ENCODE measurements at regions not wholly inside any gene's neighbourhood (a gene's known extent, or its start where the extent isn't known, plus 50 kb on each side); places are given as distances from the start of the nearest gene placed in this dataset.

DNA sequence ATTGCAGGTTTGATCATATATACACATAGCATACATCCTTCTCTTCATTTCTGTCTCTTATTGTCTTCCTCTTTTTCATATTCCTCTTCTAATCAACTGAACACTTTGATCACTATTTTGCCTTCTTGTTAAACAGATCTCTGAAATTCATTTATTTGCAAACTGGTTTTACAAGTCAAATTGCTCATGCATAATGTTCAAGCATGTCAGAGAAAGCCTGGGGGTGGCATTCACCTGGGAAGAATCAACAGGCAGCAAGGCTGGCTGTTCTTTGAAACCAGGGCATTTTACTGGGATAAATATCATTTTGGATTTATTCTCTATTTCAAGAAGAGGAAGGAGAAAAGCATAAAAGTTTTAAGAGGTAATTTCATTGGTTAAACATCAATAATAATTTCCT lies 66.9 kb upstream of the LRATD1 start:
- intact Hi-C loops (cut with micrococcal nuclease; ENCODE audit: unreplicated experiment) = no loop called here
- DNase-seq (ENCODE audit: low spot score) = no peak
- Histone ChIP-seq H3K9me2 (ENCODE audit: insufficient read depth, low read length) (no peaks in the 10 kb centered on the region), H3K9me3 (ENCODE audit: low read length) (no peaks in the 10 kb centered on the region), H3K4me3 (ENCODE audit: low read depth, low read length, poor library complexity, severe bottlenecking) (no peak overlapping the region), H3K79me2 (ENCODE audit: insufficient read depth, low read depth, low read length) (no peaks in the 10 kb centered on the region), H3K4me1 (ENCODE audit: insufficient read depth, low read length, poor library complexity, severe bottlenecking) (no peaks in the 10 kb centered on the region), H3K4me2 (ENCODE audit: low read length) (no peak overlapping the region), H2AFZ (ENCODE audit: low read length) (no peak overlapping the region), H3K27ac (ENCODE audit: low read depth, low read length, poor library complexity, severe bottlenecking) (no peak overlapping the region), H4K20me1 (ENCODE audit: insufficient read depth, low read length) (no peaks in the 10 kb centered on the region), H3K36me3 (ENCODE audit: insufficient read depth, low read length) (no peaks in the 10 kb centered on the region)
- no TSS peak for BruUV-seq (replicated peaks)
- no peak for TF ChIP-seq EZH2phosphoT487 (IDR thresholded peaks at IDR 0.05; ENCODE audit: borderline replicate concordance, low read depth, low read length)
- TF ChIP-seq, protein P1, sequence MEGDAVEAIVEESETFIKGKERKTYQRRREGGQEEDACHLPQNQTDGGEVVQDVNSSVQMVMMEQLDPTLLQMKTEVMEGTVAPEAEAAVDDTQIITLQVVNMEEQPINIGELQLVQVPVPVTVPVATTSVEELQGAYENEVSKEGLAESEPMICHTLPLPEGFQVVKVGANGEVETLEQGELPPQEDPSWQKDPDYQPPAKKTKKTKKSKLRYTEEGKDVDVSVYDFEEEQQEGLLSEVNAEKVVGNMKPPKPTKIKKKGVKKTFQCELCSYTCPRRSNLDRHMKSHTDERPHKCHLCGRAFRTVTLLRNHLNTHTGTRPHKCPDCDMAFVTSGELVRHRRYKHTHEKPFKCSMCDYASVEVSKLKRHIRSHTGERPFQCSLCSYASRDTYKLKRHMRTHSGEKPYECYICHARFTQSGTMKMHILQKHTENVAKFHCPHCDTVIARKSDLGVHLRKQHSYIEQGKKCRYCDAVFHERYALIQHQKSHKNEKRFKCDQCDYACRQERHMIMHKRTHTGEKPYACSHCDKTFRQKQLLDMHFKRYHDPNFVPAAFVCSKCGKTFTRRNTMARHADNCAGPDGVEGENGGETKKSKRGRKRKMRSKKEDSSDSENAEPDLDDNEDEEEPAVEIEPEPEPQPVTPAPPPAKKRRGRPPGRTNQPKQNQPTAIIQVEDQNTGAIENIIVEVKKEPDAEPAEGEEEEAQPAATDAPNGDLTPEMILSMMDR (conservative IDR thresholded peaks at IDR 0.05; ENCODE audit: low read length) = no peak
- ChIA-PET CTCF (ENCODE audit: unreplicated experiment) (no interaction called here), POLR2A (no interaction called here)

DNA sequence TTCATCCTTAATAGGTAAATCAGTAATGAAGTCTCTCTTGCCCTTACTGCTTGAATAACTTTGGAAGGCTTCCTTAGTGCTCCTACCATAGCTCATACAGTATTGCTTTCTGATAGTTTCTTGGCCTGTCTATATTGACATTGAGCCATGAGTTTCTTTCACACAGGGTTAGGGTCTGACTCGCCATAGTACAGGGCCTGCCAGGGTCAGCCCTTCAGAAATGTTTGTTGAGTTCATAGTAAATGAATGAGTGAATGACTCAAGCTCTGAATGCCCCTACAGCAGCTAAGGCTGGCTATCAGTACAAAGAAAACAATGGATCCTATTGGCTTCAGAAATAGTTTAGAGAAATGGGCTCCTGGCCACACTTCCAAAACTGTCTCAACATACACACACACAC lies 65.0 kb upstream of the LRATD1 start:
- CTCF ChIA-PET (ENCODE audit: unreplicated experiment) = interaction anchor here (0.6 kb wide), 1 partner anchor 9 kb away, joined by 3 read pairs; no protein-coding TSS in a partner anchor
- no peak for TF ChIP-seq EZH2phosphoT487 (IDR thresholded peaks at IDR 0.05; ENCODE audit: borderline replicate concordance, low read depth, low read length)
- TF ChIP-seq, protein P1 (conservative IDR thresholded peaks at IDR 0.05; ENCODE audit: low read length) = no peak

DNA sequence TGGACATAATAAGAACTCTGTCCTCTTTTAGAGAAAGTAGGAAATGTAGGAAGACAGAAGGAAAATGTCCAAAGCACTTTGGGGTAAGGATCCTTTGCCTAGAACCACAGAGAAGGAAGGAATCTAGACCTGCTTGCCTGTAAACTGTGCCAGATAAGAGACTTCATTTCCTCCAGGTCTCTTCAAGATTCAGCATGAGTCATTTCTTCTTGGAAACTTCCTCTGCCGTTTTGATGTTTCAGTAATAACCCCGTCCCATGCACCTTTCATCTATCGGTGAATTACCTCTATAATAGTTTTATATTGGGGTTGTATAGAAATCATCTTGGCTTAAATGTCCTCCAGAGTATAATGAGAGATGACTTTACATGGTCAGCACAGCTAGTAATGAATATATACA lies 63.2 kb upstream of the LRATD1 start:
- Histone ChIP-seq H3K4me1 (ENCODE audit: insufficient read depth, low read length, poor library complexity, severe bottlenecking) (no peaks in the 10 kb centered on the region), H3K9me2 (ENCODE audit: insufficient read depth, low read length) (no peaks in the 10 kb centered on the region), H3K79me2 (ENCODE audit: insufficient read depth, low read depth, low read length) (no peaks in the 10 kb centered on the region), H3K27ac (ENCODE audit: low read depth, low read length, poor library complexity, severe bottlenecking) (no peak overlapping the region), H2AFZ (ENCODE audit: low read length) (no peak overlapping the region), H3K9me3 (ENCODE audit: low read length) (no peaks in the 10 kb centered on the region), H3K4me2 (ENCODE audit: low read length) (no peak overlapping the region), H3K4me3 (ENCODE audit: low read depth, low read length, poor library complexity, severe bottlenecking) (no peak overlapping the region), H4K20me1 (ENCODE audit: insufficient read depth, low read length) (no peaks in the 10 kb centered on the region), H3K36me3 (ENCODE audit: insufficient read depth, low read length) (no peaks in the 10 kb centered on the region)
- ChIA-PET POLR2A (interaction anchor here (1.3 kb wide), 1 partner anchor 11 kb away, joined by 4 read pairs; no protein-coding TSS in a partner anchor), CTCF (ENCODE audit: unreplicated experiment) (no interaction called here)
- intact Hi-C loops (cut with micrococcal nuclease; ENCODE audit: unreplicated experiment) = no loop called here
- no peak for TF ChIP-seq EZH2phosphoT487 (IDR thresholded peaks at IDR 0.05; ENCODE audit: borderline replicate concordance, low read depth, low read length)
- TF ChIP-seq, protein P1 (conservative IDR thresholded peaks at IDR 0.05; ENCODE audit: low read length) = no peak
- no TSS peak for BruUV-seq (replicated peaks)
- DNase-seq (ENCODE audit: low spot score) = no peak

More for the DNA sequence above, 65.0 kb upstream of the LRATD1 start:
- Histone ChIP-seq H3K4me1 (ENCODE audit: insufficient read depth, low read length, poor library complexity, severe bottlenecking) (no peaks in the 10 kb centered on the region), H3K4me2 (ENCODE audit: low read length) (no peak overlapping the region), H3K4me3 (ENCODE audit: low read depth, low read length, poor library complexity, severe bottlenecking) (no peak overlapping the region), H3K9me3 (ENCODE audit: low read length) (no peaks in the 10 kb centered on the region), H4K20me1 (ENCODE audit: insufficient read depth, low read length) (no peaks in the 10 kb centered on the region), H2AFZ (ENCODE audit: low read length) (no peak overlapping the region), H3K27ac (ENCODE audit: low read depth, low read length, poor library complexity, severe bottlenecking) (no peak overlapping the region), H3K79me2 (ENCODE audit: insufficient read depth, low read depth, low read length) (no peaks in the 10 kb centered on the region), H3K9me2 (ENCODE audit: insufficient read depth, low read length) (no peaks in the 10 kb centered on the region), H3K36me3 (ENCODE audit: insufficient read depth, low read length) (no peaks in the 10 kb centered on the region)
- BruUV-seq (replicated peaks) = no TSS peak
- intact Hi-C loops (cut with micrococcal nuclease; ENCODE audit: unreplicated experiment) = no loop called here
- no peak for DNase-seq (ENCODE audit: low spot score)
- POLR2A ChIA-PET = interaction anchor here (0.6 kb wide), 1 partner anchor 228 kb away, joined by 7 read pairs; no protein-coding TSS in a partner anchor
